HG02798 (cell line): ENCODE measurements at regions not wholly inside any gene's neighbourhood (a gene's known extent, or its start where the extent isn't known, plus 50 kb on each side); places are given as distances from the start of the nearest gene placed in this dataset.

ENCODE experiments used
- ATAC-seq: cut with Tn5 transposase; IDR thresholded peaks from one replicate; pipeline ENCODE4 v1.9.1; 2021; ENCODE audit warnings: mild to moderate bottlenecking; ENCODE audit not compliant: unreplicated experiment, poor library complexity

DNA sequence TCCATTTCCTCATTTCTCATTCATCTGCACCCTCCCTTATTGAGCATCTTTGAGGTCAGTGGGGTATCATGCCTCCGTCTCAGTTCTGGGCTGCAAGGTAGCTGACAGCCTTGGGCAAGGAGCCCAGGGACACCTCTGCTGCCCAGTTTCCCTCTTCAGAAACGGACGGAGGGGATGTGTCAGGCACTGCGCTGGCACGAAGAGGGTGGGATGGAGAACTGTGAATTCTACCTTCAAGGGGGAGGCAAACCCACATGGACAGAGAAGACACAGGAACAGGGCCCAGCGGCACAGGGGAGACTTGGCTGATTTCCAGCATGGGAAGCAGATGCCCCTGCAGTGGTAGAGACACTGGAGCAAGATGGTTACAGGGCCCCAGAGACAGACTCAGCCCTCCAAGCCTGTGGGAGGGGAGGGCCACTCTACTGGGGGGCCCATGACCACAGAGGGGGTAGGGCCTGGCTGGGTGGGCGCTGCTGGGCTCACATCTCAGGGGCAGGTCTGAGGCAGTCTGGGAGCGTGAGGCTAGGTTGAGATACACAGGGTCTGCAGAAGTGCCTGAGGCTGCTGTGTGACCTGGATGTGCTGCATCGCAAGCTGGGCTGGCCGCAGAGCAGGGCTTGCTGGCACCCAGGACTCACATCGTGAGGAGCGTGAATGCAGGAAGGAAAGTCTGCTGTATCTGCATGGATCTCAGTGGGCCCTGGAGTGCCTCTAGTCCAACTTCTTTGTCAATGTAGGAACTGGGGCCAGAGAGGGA lies 92.3 kb downstream of the HS1BP3 start:
- no peak for ATAC-seq

DNA sequence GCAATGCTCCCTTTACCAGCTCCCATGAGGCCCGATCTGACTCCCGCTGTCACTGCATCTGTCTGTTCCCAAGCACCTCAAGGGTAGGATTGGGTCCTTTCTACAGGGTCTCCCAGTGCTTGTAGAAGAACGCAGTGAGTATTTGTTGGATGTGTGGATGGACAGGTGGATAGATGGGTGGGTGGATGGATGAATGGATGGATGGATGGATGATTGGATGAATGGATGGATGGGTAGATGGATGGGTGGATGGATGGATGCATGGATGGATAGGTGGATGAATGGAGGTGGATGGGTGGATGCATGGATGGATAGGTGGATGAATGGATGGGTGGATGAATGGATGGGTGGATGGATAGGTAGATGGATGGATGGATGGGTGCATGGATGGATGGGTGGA lies 91.6 kb downstream of the HS1BP3 start:
- ATAC-seq: no peak

DNA sequence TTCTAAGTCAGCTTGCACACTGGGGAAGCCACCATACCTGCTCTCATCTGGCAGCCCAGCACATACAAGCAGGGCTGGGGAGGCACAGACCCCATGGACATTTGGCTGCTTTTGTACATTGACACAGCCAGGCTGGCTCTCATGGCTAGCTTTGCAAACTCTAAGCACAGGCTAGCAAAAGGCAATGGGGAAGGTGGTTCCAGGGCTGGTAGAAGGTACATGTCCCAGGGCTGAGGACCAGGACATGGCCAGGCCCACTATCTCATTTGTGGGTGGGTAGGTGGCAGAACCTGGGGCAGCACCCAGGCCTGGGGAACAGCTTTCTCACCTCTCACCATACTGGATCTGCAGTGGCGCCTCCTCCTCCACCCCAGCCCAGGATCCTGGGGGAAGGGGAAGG lies 90.9 kb downstream of the HS1BP3 start:
- no peak for ATAC-seq

DNA sequence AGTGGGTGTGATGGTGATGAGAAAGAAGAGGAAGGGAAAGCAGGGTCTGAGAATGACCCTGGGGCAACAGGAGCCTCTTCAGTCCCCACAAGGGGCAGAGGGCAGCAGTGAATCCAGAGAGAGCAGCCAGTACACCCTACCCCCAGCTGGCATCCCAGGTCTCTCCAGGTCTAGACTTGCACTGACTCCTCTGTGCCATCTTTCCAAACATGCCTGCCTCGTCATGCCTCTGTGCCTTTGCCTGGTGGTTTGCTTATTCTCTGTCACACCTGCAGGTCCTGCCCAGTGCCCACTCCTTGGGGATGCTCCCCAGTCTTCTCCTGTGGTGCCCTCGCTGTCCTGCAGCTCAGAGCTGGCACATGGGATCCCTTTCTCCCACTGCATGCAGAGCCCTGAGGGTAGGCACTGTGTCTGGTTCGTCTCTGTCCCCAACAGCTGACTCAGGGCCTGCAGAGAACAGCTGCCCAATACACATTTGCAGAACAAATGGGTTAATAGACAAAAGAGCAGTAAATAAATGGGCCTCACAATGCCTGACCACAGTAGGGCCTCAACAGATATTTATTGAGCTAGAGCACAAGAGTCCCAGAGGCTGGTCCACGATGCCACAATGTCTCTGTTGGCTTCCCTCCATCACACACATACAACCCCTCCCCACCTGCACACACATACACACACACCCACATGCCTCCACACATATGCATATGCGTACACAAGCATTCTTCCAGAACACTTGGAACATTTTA lies 89.8 kb downstream of the HS1BP3 start:
- ATAC-seq: no peak

DNA sequence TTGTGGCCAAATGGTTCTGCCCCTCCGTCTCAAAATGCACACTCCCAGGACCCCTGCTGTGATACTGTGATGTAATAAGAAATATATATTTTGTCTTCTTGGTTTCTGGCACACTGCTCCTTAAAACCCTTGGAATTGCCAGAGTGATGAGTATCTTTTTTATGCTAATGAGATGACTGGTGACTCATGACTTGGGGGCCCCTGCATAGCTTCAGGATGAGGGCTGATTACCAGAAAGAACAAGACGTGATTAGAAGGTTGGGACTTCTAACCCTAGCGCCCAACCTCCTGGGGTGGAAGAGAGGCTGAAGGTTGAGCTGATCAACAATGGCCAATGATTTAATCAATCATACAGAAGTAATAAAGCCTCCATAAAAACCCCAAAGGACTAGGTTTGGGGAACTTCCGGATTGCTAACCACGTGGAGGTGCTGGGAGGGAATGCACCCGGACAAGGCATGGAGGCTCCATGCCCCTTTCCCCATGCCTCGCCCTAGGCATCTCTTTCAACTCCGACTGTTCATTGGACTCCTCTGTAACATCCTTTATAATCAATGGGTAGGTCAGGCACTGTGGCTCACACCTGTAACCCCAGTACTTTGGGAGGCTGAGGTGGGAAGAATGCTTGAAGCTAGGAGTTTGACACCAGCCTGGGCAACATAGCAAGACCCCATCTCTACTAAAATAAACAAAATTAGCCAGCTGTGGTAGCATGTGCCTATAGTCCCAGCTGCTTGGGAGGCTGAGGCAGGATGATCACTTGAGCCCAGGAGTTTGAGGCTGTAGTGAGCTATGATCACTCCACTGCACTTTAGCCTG lies 89.1 kb downstream of the HS1BP3 start:
- ATAC-seq: no peak

GRCh38 chr2:20562540-20563225 lies 88.2 kb downstream of the HS1BP3 start:
- ATAC-seq: no peak

- ATAC-seq: no peak
These were observed 87.6 kb downstream of the HS1BP3 start for GRCh38 chr2:20563251-20563650.

- ATAC-seq: no peak
These were observed 87.1 kb downstream of the HS1BP3 start for GRCh38 chr2:20563833-20564232.

GRCh38 chr2:20565101-20565622 lies 85.7 kb downstream of the HS1BP3 start:
- no peak for ATAC-seq

DNA sequence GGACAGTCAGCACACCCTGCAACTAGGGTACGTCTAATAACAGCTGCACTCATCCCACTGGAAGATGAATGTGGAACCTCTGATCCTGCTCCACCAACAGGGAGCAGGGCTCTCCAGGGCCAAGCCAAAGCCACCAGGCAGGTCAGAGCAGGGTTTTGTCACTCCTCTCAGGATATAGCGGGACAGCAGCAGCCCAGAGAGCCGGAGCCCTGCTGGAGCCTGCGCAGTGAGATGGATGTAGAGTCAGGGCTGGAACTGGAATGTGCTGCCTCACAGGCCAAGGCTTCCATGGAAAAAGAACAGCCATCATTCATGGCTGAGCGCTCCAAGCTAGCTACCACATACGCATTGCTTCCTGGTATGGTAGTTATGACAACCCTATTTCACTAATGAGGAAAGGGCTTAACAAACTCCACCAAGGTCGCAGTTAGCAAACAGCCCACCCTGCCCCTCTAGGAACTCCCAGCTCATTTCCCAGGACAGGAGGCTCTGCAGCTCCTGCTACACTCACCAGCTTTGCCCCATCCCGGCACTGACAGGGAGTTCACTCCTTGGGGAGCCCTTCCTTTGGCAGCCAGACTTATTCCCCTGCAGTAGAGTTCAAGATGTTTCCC lies 85.2 kb downstream of the HS1BP3 start:
- no peak for ATAC-seq

DNA sequence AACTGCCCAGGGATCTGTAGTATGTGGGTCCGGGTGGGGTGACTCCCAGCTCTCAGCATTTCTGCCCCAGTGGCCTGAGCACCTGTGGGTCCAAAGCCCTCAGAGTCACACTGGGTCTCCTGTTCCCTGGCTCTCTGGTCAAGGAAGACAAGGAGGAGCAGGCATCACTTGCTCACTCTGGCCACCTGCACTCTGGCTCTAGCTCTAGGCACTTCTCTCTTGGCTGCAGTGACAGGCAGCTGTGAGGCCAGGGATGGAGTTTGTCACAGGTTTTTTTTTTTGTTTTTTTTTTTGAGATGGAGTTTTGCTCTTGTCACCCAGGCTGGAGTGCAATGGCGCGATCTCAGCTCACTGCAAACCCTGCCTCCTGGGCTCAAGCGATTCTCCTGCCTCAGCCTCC lies 84.6 kb downstream of the HS1BP3 start:
- ATAC-seq: no peak

GRCh38 chr2:20567159-20567925 lies 83.6 kb downstream of the HS1BP3 start:
- no peak for ATAC-seq
